ENCODE measurements at regions not wholly inside any gene's neighbourhood (a gene's known extent, or its start where the extent isn't known, plus 50 kb on each side); places are given as distances from the start of the nearest gene placed in this dataset.

DNA sequence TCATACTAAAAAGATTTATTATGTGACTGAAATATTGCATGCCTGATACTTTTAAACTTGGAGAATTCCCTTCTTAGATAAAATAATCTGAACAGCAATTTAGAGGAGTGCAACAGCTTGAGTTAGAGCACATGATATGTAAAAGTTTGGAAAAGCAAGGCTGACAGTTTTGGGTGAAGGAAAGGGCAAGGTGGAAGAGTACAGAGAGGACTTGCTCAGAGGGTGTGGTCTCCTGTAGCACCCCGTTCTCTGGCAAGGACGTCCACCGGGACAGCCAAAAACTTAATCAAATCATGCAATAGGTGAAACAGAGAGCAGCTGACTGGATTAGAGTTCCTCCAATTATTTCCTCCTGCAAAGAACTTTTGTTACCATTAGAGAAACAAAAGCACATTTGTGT lies 65.2 kb upstream of the PDZRN4 start:
- TF ChIP-seq EZH2 (IDR thresholded peaks at IDR 0.05; ENCODE audit: low read depth, low read length, severe bottlenecking): no peak
- TF ChIP-seq POLR2A (IDR thresholded peaks at IDR 0.05; ENCODE audit: control extremely low read depth in 1 of 2, low read depth in 2 of 2, low read length in 2 of 2): no peak
- TF ChIP-seq POLR2AphosphoS5 (IDR thresholded peaks at IDR 0.05; ENCODE audit: low read depth, low read length): no peak
- TF ChIP-seq SIX5 (IDR thresholded peaks at IDR 0.05; ENCODE audit: low read depth, low read length): no peak
- TF ChIP-seq, protein P1, sequence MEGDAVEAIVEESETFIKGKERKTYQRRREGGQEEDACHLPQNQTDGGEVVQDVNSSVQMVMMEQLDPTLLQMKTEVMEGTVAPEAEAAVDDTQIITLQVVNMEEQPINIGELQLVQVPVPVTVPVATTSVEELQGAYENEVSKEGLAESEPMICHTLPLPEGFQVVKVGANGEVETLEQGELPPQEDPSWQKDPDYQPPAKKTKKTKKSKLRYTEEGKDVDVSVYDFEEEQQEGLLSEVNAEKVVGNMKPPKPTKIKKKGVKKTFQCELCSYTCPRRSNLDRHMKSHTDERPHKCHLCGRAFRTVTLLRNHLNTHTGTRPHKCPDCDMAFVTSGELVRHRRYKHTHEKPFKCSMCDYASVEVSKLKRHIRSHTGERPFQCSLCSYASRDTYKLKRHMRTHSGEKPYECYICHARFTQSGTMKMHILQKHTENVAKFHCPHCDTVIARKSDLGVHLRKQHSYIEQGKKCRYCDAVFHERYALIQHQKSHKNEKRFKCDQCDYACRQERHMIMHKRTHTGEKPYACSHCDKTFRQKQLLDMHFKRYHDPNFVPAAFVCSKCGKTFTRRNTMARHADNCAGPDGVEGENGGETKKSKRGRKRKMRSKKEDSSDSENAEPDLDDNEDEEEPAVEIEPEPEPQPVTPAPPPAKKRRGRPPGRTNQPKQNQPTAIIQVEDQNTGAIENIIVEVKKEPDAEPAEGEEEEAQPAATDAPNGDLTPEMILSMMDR (IDR thresholded peaks at IDR 0.05; ENCODE audit: control extremely low read depth in 1 of 3, insufficient read depth in 1 of 3, low read depth in 1 of 3, low read length in 3 of 3): no peak
- TF ChIP-seq, protein P2, sequence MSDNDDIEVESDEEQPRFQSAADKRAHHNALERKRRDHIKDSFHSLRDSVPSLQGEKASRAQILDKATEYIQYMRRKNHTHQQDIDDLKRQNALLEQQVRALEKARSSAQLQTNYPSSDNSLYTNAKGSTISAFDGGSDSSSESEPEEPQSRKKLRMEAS (IDR thresholded peaks at IDR 0.05): no peak
- no peak for TF ChIP-seq SP1 (IDR thresholded peaks at IDR 0.05; ENCODE audit: low read depth, low read length)

All from H1 (cell line).